ENCODE measurements at regions not wholly inside any gene's neighbourhood (a gene's known extent, or its start where the extent isn't known, plus 50 kb on each side); places are given as distances from the start of the nearest gene placed in this dataset.

- no peak for DNase-seq
Observed at GRCh38 chr14:30077946-30078345, 150.3 kb upstream of the PRKD1 start.

GRCh38 chr14:30078811-30079402 lies 151.3 kb upstream of the PRKD1 start:
- DNase-seq = no peak

GRCh38 chr14:30082486-30082885 lies 154.8 kb upstream of the PRKD1 start:
- no peak for DNase-seq

- no peak for DNase-seq
Observed at GRCh38 chr14:30084811-30085210, 157.2 kb upstream of the PRKD1 start.

GRCh38 chr14:30085943-30086342 lies 158.3 kb upstream of the PRKD1 start:
- no peak for DNase-seq

GRCh38 chr14:30088620-30089019 lies 161.0 kb upstream of the PRKD1 start:
- DNase-seq = no peak

GRCh38 chr14:30108975-30109700 lies 181.5 kb upstream of the PRKD1 start:
- no peak for DNase-seq

GRCh38 chr14:30114051-30114450 lies 186.4 kb upstream of the PRKD1 start:
- DNase-seq = no peak

GRCh38 chr14:30115756-30116155 lies 188.1 kb upstream of the PRKD1 start:
- DNase-seq = no peak

GRCh38 chr14:30118992-30119640 lies 191.5 kb upstream of the PRKD1 start:
- no peak for DNase-seq

GRCh38 chr14:30125322-30125979 lies 197.8 kb upstream of the PRKD1 start:
- DNase-seq = no peak

GRCh38 chr14:30129807-30130206 lies 202.2 kb upstream of the PRKD1 start:
- no peak for DNase-seq

- DNase-seq = no peak
Observed at GRCh38 chr14:30131581-30132097, 204.0 kb upstream of the PRKD1 start.

GRCh38 chr14:30132196-30132595 lies 204.5 kb upstream of the PRKD1 start:
- no peak for DNase-seq

- no peak for DNase-seq
Observed at GRCh38 chr14:30134936-30135335, 207.3 kb upstream of the PRKD1 start.

GRCh38 chr14:30138567-30138966 lies 210.9 kb upstream of the PRKD1 start:
- no peak for DNase-seq

- DNase-seq = no peak
Observed at GRCh38 chr14:30142216-30142615, 214.6 kb upstream of the PRKD1 start.

- DNase-seq = no peak
Observed at GRCh38 chr14:30143627-30144026, 216.0 kb upstream of the PRKD1 start.

GRCh38 chr14:30153717-30154116 lies 226.1 kb upstream of the PRKD1 start:
- DNase-seq = no peak

GRCh38 chr14:30156571-30156970 lies 228.9 kb upstream of the PRKD1 start:
- DNase-seq = no peak

- DNase-seq = no peak
Observed at GRCh38 chr14:30158299-30158698, 230.7 kb upstream of the PRKD1 start.

- DNase-seq = no peak
Observed at GRCh38 chr14:30159374-30159773, 231.7 kb upstream of the PRKD1 start.

- no peak for DNase-seq
Observed at GRCh38 chr14:30160608-30161007, 233.0 kb upstream of the PRKD1 start.

GRCh38 chr14:30162066-30162465 lies 234.4 kb upstream of the PRKD1 start:
- DNase-seq = no peak
